ENCODE measurements at regions not wholly inside any gene's neighbourhood (a gene's known extent, or its start where the extent isn't known, plus 50 kb on each side); places are given as distances from the start of the nearest gene placed in this dataset.

DNA sequence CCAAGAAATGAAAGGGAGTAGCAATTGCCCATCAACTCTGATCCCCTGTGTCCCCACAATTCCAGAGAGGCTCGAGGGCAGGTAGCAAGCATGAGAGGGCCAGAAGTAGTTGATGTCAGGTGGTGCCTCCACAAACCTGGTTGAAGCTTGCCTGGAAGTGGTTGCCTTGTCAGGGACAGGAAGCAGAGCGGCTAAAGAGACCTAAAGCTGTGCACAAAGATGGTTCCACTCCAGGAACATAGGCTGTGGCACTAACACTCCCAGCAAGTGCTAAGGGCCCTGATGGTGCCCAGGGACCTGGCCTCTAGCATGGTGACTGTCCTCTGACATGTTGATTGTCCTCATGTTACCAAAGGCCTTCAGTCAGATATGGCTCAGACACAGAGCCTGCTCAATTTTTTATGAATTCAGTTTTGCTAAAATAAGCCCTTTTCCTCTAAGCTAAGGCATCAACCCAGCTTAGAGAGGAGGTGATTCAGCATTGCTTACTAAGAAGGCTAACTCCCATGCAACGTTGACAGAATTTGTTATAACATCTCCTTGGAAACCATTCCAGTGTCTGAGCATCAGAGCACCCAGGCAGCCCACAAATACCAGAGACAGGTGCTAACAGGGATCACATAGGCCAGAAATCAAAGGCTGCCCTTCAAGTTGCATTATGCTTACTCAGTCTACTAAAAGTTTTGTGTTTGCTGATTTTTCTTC, 196.3 kb upstream of the ARHGAP20 start:
- Histone ChIP-seq H3K27me3 (no peaks in the 10 kb centered on the region), H3K36me3 (no peaks in the 10 kb centered on the region), H3K4me3 (no peak overlapping the region), H3K4me1 (peaks cover 0 to 2% of the 10 kb centered on the region in 2 donors), H3K27ac (no peak overlapping the region), H3K9me3 (no peaks in the 10 kb centered on the region)
- intact Hi-C loops (cut with DNase I; ENCODE audit: low total_unique reads) (no loop called here), in situ Hi-C loops (cut with MboI; ENCODE audit: low sequenced_read_pairs in 4 of 4) (no loop called here)
- no peak for ATAC-seq
- no peak for DNase-seq
- no peak for TF ChIP-seq POLR2A (IDR thresholded peaks at IDR 0.05)
- TF ChIP-seq, protein P1, sequence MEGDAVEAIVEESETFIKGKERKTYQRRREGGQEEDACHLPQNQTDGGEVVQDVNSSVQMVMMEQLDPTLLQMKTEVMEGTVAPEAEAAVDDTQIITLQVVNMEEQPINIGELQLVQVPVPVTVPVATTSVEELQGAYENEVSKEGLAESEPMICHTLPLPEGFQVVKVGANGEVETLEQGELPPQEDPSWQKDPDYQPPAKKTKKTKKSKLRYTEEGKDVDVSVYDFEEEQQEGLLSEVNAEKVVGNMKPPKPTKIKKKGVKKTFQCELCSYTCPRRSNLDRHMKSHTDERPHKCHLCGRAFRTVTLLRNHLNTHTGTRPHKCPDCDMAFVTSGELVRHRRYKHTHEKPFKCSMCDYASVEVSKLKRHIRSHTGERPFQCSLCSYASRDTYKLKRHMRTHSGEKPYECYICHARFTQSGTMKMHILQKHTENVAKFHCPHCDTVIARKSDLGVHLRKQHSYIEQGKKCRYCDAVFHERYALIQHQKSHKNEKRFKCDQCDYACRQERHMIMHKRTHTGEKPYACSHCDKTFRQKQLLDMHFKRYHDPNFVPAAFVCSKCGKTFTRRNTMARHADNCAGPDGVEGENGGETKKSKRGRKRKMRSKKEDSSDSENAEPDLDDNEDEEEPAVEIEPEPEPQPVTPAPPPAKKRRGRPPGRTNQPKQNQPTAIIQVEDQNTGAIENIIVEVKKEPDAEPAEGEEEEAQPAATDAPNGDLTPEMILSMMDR (IDR thresholded peaks at IDR 0.05 in 4 of 5, conservative IDR thresholded peaks at IDR 0.05 in 1 of 5): no peak

DNA sequence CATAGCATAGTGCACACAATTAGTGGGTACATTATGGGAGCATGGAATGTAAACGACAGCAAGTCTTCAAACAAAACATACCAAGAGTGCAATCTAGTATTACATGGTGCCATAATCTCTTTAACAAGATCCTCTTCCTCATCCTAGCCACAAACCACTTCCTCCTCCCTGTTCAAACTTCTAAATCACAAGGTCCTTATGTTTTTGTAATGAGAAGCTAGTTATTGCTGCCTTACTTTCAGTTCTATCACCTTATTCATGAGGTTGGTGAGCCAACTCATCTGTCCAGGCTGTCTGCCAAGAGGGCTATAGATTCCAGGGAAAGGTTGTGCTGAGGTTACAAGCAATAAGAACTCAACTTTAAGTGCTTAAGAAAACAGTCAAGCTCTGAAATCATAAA, 195.4 kb upstream of the ARHGAP20 start:
- H3K4me3 ChIP-seq: no peak overlapping the region
- H3K9me3 ChIP-seq: no peaks in the 10 kb centered on the region
- ATAC-seq (peak in 1 of 2 donors; percentile 38), DNase-seq (no peak)
- peaks cover 0 to 5% of the 10 kb centered on the region in 2 donors for H3K4me1 ChIP-seq
- no peak overlapping the region for H3K27ac ChIP-seq
- TF ChIP-seq, protein P1 (IDR thresholded peaks at IDR 0.05 in 4 of 5, conservative IDR thresholded peaks at IDR 0.05 in 1 of 5): no peak
- no peak for TF ChIP-seq POLR2A (IDR thresholded peaks at IDR 0.05)
- intact Hi-C loops (cut with DNase I; ENCODE audit: low total_unique reads): no loop called here
- H3K27me3 ChIP-seq: no peaks in the 10 kb centered on the region
- in situ Hi-C loops (cut with MboI; ENCODE audit: low sequenced_read_pairs in 4 of 4): no loop called here
- H3K36me3 ChIP-seq: no peaks in the 10 kb centered on the region

DNA sequence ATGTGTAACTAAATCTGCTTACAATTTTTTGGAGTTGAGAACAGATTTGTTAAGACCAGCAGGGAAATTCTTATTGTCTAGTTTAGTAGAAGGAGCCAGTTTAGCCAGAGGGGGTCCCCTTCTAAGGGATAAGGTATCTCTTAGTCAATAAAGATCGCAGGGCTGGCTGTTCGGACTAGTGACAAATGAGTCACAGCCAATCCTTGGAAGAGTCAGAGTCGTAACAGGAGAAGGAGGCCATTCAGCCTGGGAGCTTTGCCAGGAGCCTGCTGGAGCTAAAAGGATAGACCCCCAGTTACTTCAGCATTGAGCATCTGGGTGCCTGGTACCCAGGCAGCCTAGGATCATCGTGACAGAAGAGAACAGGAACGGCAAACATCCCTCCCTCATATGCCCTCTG, 191.6 kb upstream of the ARHGAP20 start:
- Histone ChIP-seq H3K9me3 (no peaks in the 10 kb centered on the region), H3K4me1 (peaks cover 0 to 3% of the 10 kb centered on the region in 2 donors), H3K27me3 (no peaks in the 10 kb centered on the region), H3K36me3 (no peaks in the 10 kb centered on the region), H3K4me3 (no peak overlapping the region), H3K27ac (no peak overlapping the region)
- intact Hi-C loops (cut with DNase I; ENCODE audit: low total_unique reads): no loop called here
- no peak for DNase-seq
- TF ChIP-seq POLR2A (IDR thresholded peaks at IDR 0.05): no peak
- TF ChIP-seq, protein P1 (IDR thresholded peaks at IDR 0.05 in 4 of 5, conservative IDR thresholded peaks at IDR 0.05 in 1 of 5): no peak
- ATAC-seq: no peak
- in situ Hi-C loops (cut with MboI; ENCODE audit: low sequenced_read_pairs in 4 of 4): no loop called here

DNA sequence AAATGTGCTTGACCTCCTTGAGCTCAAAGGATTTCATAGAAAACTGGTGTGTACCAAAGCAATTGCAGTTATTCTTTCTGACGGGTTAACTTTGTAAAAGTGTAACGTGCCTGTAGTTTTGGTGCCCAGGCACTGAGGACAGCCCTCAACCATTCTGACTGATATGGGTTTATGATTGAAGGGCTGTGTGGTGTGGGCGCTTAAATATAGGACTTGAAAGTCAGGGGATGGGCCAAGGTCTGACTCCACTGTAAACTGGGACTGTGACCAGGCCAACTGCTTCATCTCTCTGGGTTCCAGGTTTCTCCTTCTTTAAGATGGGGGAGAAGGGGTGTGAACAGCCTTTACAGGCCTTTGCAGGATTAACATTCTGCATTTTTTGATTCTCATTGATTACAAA, 191.1 kb upstream of the ARHGAP20 start:
- in situ Hi-C loops (cut with MboI; ENCODE audit: low sequenced_read_pairs in 4 of 4) (no loop called here), intact Hi-C loops (cut with DNase I; ENCODE audit: low total_unique reads) (no loop called here)
- no peak for TF ChIP-seq POLR2A (IDR thresholded peaks at IDR 0.05)
- TF ChIP-seq, protein P1 (IDR thresholded peaks at IDR 0.05 in 4 of 5, conservative IDR thresholded peaks at IDR 0.05 in 1 of 5): no peak
- no peak for ATAC-seq
- H3K9me3 ChIP-seq: no peaks in the 10 kb centered on the region
- no peaks in the 10 kb centered on the region for H3K36me3 ChIP-seq
- no peaks in the 10 kb centered on the region for H3K27me3 ChIP-seq
- H3K4me3 ChIP-seq: no peak overlapping the region
- no peak overlapping the region for H3K27ac ChIP-seq
- DNase-seq: no peak
- H3K4me1 ChIP-seq: peaks cover 0 to 3% of the 10 kb centered on the region in 2 donors

DNA sequence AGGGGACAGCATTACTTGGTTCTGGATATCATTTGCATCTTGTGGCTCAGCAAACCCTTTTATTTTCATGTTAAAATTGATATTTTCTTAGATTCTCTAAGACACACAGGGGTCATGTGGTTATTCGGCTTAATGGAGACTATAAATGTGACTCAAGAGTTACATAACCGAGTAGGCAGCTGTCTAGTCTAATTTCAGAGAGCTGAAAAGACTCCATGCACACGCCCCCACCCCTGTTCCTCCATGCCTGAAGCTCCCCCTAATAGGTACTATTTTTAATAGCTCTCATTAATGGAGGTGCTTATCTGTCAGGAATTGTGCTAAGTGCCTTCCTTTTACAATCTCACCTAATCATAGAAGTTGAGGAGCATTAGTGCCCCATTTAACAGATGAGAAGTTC, 189.2 kb upstream of the ARHGAP20 start:
- TF ChIP-seq, protein P1 (IDR thresholded peaks at IDR 0.05 in 4 of 5, conservative IDR thresholded peaks at IDR 0.05 in 1 of 5): no peak
- no peak for TF ChIP-seq POLR2A (IDR thresholded peaks at IDR 0.05)
- intact Hi-C loops (cut with DNase I; ENCODE audit: low total_unique reads) (no loop called here), in situ Hi-C loops (cut with MboI; ENCODE audit: low sequenced_read_pairs in 4 of 4) (no loop called here)
- Histone ChIP-seq H3K27ac (no peak overlapping the region), H3K9me3 (no peaks in the 10 kb centered on the region), H3K4me1 (peaks cover 0 to 6% of the 10 kb centered on the region in 2 donors), H3K4me3 (no peak overlapping the region), H3K36me3 (no peaks in the 10 kb centered on the region), H3K27me3 (no peaks in the 10 kb centered on the region)
- DNase-seq: no peak
- no peak for ATAC-seq
